ENCODE measurements at regions not wholly inside any gene's neighbourhood (a gene's known extent, or its start where the extent isn't known, plus 50 kb on each side); places are given as distances from the start of the nearest gene placed in this dataset.

GRCh38 chr14:58844544-58844943, 206.8 kb downstream of the DACT1 start:
- Histone ChIP-seq H3K9ac (replicated peaks in 1 of 4; ENCODE audit: extremely low read depth in 1 of 4, low read depth in 3 of 4, low read length in 3 of 4) (no peak overlapping the region), H3K27ac (ENCODE audit: low read depth, low read length) (no peak overlapping the region), H3K23ac (ENCODE audit: insufficient read length) (no peak overlapping the region), H4K20me1 (replicated peaks in 1 of 2; ENCODE audit: control insufficient read depth in 1 of 2, insufficient read depth in 2 of 2, low read length in 2 of 2) (no peaks in the 10 kb centered on the region), H3K9me3 (ENCODE audit: insufficient read depth in 2 of 2, low read depth in 1 of 2, low read length in 1 of 2) (no peaks in the 10 kb centered on the region), H2BK120ac (replicated peaks; ENCODE audit: low read depth, low read length) (no peak overlapping the region), H3K27me3 (replicated peaks in 1 of 4; ENCODE audit: control insufficient read depth in 3 of 4, extremely low read depth in 1 of 4, insufficient read depth in 3 of 4, low read length in 3 of 4) (no peaks in the 10 kb centered on the region), H4K91ac (replicated peaks; ENCODE audit: insufficient read length, low read length) (no peak overlapping the region), H4K8ac (ENCODE audit: extremely low read depth, insufficient read depth, low read length) (no peak overlapping the region), H2AK5ac (ENCODE audit: low read depth, low read length) (no peak overlapping the region), H2BK5ac (ENCODE audit: low read depth, low read length) (no peak overlapping the region), H3K79me1 (ENCODE audit: low read depth, low read length) (no peaks in the 10 kb centered on the region), H3K4ac (replicated peaks; ENCODE audit: insufficient read length, low read depth, low read length) (no peak overlapping the region), H2BK15ac (ENCODE audit: low read length) (no peak overlapping the region), H3K36me3 (ENCODE audit: control insufficient read depth in 2 of 4, insufficient read depth in 4 of 4, low read length in 3 of 4) (no peaks in the 10 kb centered on the region), H3K14ac (ENCODE audit: insufficient read length) (no peak overlapping the region), H2AFZ (ENCODE audit: low read length) (no peak overlapping the region), H3K4me1 (replicated peaks in 1 of 4; ENCODE audit: control insufficient read depth in 3 of 4, insufficient read depth in 4 of 4, low read length in 3 of 4) (peaks cover 0 to 4% (median 1%) of the 10 kb centered on the region in 4 experiments; a peak in 4 of 7 replicates), H4K5ac (ENCODE audit: insufficient read length, low read depth, low read length) (no peak overlapping the region), H3K79me2 (ENCODE audit: control insufficient read depth in 1 of 2, insufficient read depth in 2 of 2, low read length in 2 of 2) (no peaks in the 10 kb centered on the region), H3K4me2 (ENCODE audit: insufficient read depth in 1 of 2, low read depth in 2 of 2, low read length in 2 of 2) (no peak overlapping the region), H2BK12ac (ENCODE audit: low read depth, low read length) (no peak overlapping the region), H3K56ac (replicated peaks; ENCODE audit: insufficient read length, low read depth, low read length) (no peak overlapping the region), H3K4me3 (ENCODE audit: extremely low read depth in 1 of 4, insufficient read depth in 2 of 4, low read depth in 3 of 4, low read length in 4 of 4) (no peak overlapping the region), H3K23me2 (ENCODE audit: low read depth, low read length) (no peaks in the 10 kb centered on the region), H3K18ac (ENCODE audit: extremely low read depth, low read length) (no peak overlapping the region), H2BK20ac (ENCODE audit: low read length) (no peak overlapping the region)
- POLR2A ChIA-PET (ENCODE audit: partially characterized antibody): no interaction called here
- DNase-seq (ENCODE audit: low read depth in 1 of 2, low spot score in 2 of 2) (no peak), FAIRE-seq (no peak)
- 85% methylated on average over 2 of the region's 2 CpGs; no CpG with 5 or more reads in 1 of the 2 experiments for WGBS, 2 experiments (ENCODE audit: extremely low coverage in 1 of 2, insufficient coverage in 1 of 2, insufficient read length in 1 of 2, insufficient replicate concordance in 2 of 2, low coverage in 1 of 2, low lambda C conversion rate in 2 of 2, missing lambda C conversion rate in 1 of 2)
- CTCF ChIA-PET (ENCODE audit: partially characterized antibody): interaction anchor here (0.8 to 2.1 kb wide), 4 partner anchors 10 to 176 kb away, joined by 3 to 5 read pairs (median 3); no protein-coding TSS in a partner anchor
- TF ChIP-seq POU5F1 (IDR thresholded peaks at IDR 0.05; ENCODE audit: low read depth, low read length) (no peak), EGR1 (IDR thresholded peaks at IDR 0.05; ENCODE audit: borderline replicate concordance, low read depth, low read length) (no peak), MAFK (IDR thresholded peaks at IDR 0.05; ENCODE audit: low read depth, low read length) (no peak), RNF2 (IDR thresholded peaks at IDR 0.05; ENCODE audit: borderline replicate concordance, low read depth, low read length, missing control alignments, poor library complexity, severe bottlenecking) (no peak), POLR2A (IDR thresholded peaks at IDR 0.05; ENCODE audit: control extremely low read depth in 1 of 2, low read depth in 2 of 2, low read length in 2 of 2) (no peak), YY1 (IDR thresholded peaks at IDR 0.05; ENCODE audit: low read depth, low read length) (no peak), BACH1 (IDR thresholded peaks at IDR 0.05; ENCODE audit: low read length) (no peak), RXRA (IDR thresholded peaks at IDR 0.05; ENCODE audit: insufficient read depth, low read depth, low read length) (no peak), RAD21 (IDR thresholded peaks at IDR 0.05 in 1 of 2, conservative IDR thresholded peaks at IDR 0.05 in 1 of 2; ENCODE audit: low read depth in 2 of 2, low read length in 2 of 2) (no peak), JUND (IDR thresholded peaks at IDR 0.05; ENCODE audit: low read length) (no peak), HDAC2 (IDR thresholded peaks at IDR 0.05; ENCODE audit: borderline replicate concordance in 1 of 2, low read depth in 2 of 2, low read length in 2 of 2) (no peak), GTF2F1 (IDR thresholded peaks at IDR 0.05; ENCODE audit: borderline replicate concordance, low read depth, low read length) (no peak), SP4 (IDR thresholded peaks at IDR 0.05; ENCODE audit: low read length) (no peak), CBX5 (IDR thresholded peaks at IDR 0.05; ENCODE audit: low read depth, low read length) (no peak), MAX (IDR thresholded peaks at IDR 0.05) (no peak)
